Tibial nerve (tissue), 4 donors: ENCODE measurements at regions not wholly inside any gene's neighbourhood (a gene's known extent, or its start where the extent isn't known, plus 50 kb on each side); places are given as distances from the start of the nearest gene placed in this dataset.

Source experiments
- DNase-seq, 2 donors: peaks; one replicate each; pipeline ENCODE4 v3.0.0-alpha.2; 2019; ENCODE audit warnings: low spot score in 2 of 2
- H3K27ac ChIP-seq, 4 donors: fragments of 200-600 bp; sonication (generic) in 3 of 4; one replicate each; pipeline ENCODE4 v1.5.1; 2017 to 2019; ENCODE audit warnings: mild to moderate bottlenecking in 1 of 4
- H3K27me3 ChIP-seq, 2 donors: fragments of 200-600 bp; sonication (generic) in 1 of 2; one replicate each; pipeline versions ENCODE4 v1.5.1 to v1.6.0; 2017 to 2019
- H3K36me3 ChIP-seq, 3 donors: fragments of 200-600 bp; sonication (generic); one replicate each; pipeline ENCODE4 v1.5.1; 2018 to 2019
- H3K4me1 ChIP-seq, 4 donors: fragments of 200-600 bp; sonication (generic) in 3 of 4; one replicate each; pipeline ENCODE4 v1.5.1; 2017 to 2019
- H3K4me3 ChIP-seq, 4 donors: fragments of 200-600 bp; sonication (generic) in 3 of 4; one replicate each; pipeline ENCODE4 v1.5.1; 2017 to 2019; ENCODE audit warnings: mild to moderate bottlenecking in 1 of 4, moderate library complexity in 1 of 4
- H3K9me3 ChIP-seq, 4 donors: fragments of 200-600 bp; sonication (generic) in 3 of 4; one replicate each; pipeline ENCODE4 v1.5.1; 2017 to 2019
- CTCF ChIP-seq, 5 experiments: fragments of 200-600 bp in 3 of 5; fragments of 450-650 bp in 2 of 5; sonication (generic) in 3 of 5; IDR thresholded peaks; one replicate each; pipeline ENCODE4 v1.5.1; 2016 to 2019; ENCODE audit warnings: antibody characterized with exemption in 5 of 5, mild to moderate bottlenecking in 3 of 5, moderate library complexity in 2 of 5
- EP300 ChIP-seq, 2 donors: sonication (generic); formaldehyde crosslinking; IDR thresholded peaks; one replicate each; pipeline ENCODE4 v1.6.1; 2017; ENCODE audit warnings: antibody characterized with exemption in 2 of 2, mild to moderate bottlenecking in 1 of 2
- POLR2A ChIP-seq, 2 donors: fragments of 450-650 bp; IDR thresholded peaks; one replicate each; pipeline ENCODE4 v1.6.1; 2017; ENCODE audit warnings: antibody characterized with exemption in 2 of 2, mild to moderate bottlenecking in 2 of 2, moderate library complexity in 2 of 2
- WGBS, 2 donors: methylation state at CpG; one replicate each; pipeline ENCODE4 v1.1.5; 2018; 5-methylcytosine and 5-hydroxymethylcytosine counted together

- H3K27ac ChIP-seq = no peak overlapping the region
- DNase-seq = no peak
- H3K4me3 ChIP-seq = no peak overlapping the region
- H3K36me3 ChIP-seq = no peaks in the 10 kb centered on the region
- WGBS, 2 donors = 71 to 97% methylated on average over 1 of the region's 1 CpG
- H3K4me1 ChIP-seq = no peaks in the 10 kb centered on the region
- no peak for TF ChIP-seq POLR2A (IDR thresholded peaks at IDR 0.05)
- no peak for TF ChIP-seq EP300 (IDR thresholded peaks at IDR 0.05)
- no peak for TF ChIP-seq CTCF (IDR thresholded peaks at IDR 0.05)
- no peaks in the 10 kb centered on the region for H3K9me3 ChIP-seq
- no peaks in the 10 kb centered on the region for H3K27me3 ChIP-seq
These were observed 191.6 kb upstream of the CNTN5 start for GRCh38 chr11:98828986-98829708.

GRCh38 chr11:98829971-98830370, 190.8 kb upstream of the CNTN5 start:
- WGBS, 2 donors = 40 to 55% methylated on average over 2 of the region's 2 CpGs
- H3K9me3 ChIP-seq = no peaks in the 10 kb centered on the region
- no peak overlapping the region for H3K4me3 ChIP-seq
- no peaks in the 10 kb centered on the region for H3K36me3 ChIP-seq
- H3K27ac ChIP-seq = no peak overlapping the region
- DNase-seq = no peak
- no peaks in the 10 kb centered on the region for H3K27me3 ChIP-seq
- H3K4me1 ChIP-seq = no peaks in the 10 kb centered on the region
- TF ChIP-seq EP300 (IDR thresholded peaks at IDR 0.05) (no peak), CTCF (IDR thresholded peaks at IDR 0.05) (no peak), POLR2A (IDR thresholded peaks at IDR 0.05) (no peak)

GRCh38 chr11:98834776-98835175, 186.0 kb upstream of the CNTN5 start:
- Histone ChIP-seq H3K9me3 (peaks cover 0 to 3% (median 0%) of the 10 kb centered on the region in 4 donors), H3K4me1 (no peaks in the 10 kb centered on the region), H3K27ac (no peak overlapping the region), H3K27me3 (no peaks in the 10 kb centered on the region), H3K36me3 (no peaks in the 10 kb centered on the region), H3K4me3 (no peak overlapping the region)
- WGBS, 2 donors = 87 to 89% methylated on average over 4 of the region's 4 CpGs
- DNase-seq = no peak
- no peak for TF ChIP-seq EP300 (IDR thresholded peaks at IDR 0.05)

DNA sequence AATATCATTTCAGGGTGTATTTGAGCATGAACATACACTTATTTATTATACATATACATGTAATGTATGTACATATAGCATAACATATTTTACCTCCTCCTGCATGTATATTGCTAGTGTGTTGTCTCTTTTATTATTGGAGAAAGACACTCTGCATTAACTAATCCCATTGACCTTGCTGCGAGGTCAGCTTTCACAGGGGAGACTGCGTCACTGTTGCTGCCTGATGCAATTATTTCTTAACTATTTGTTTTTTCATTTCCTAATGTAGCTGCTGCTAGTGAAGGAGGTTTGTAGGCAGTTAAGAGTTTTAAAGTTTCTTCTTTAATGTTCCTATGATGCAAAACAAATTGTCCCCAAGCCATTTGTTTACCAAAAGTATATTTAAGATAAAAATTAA, 185.4 kb upstream of the CNTN5 start:
- DNase-seq = no peak
- TF ChIP-seq POLR2A (IDR thresholded peaks at IDR 0.05) (no peak), CTCF (IDR thresholded peaks at IDR 0.05) (no peak), EP300 (IDR thresholded peaks at IDR 0.05) (no peak)
- Histone ChIP-seq H3K27ac (no peak overlapping the region), H3K27me3 (no peaks in the 10 kb centered on the region), H3K9me3 (peaks cover 0 to 3% (median 0%) of the 10 kb centered on the region in 4 donors), H3K4me3 (no peak overlapping the region), H3K4me1 (no peaks in the 10 kb centered on the region), H3K36me3 (no peaks in the 10 kb centered on the region)
- 39% methylated on average over 2 of the region's 2 CpGs for WGBS, 2 donors

DNA sequence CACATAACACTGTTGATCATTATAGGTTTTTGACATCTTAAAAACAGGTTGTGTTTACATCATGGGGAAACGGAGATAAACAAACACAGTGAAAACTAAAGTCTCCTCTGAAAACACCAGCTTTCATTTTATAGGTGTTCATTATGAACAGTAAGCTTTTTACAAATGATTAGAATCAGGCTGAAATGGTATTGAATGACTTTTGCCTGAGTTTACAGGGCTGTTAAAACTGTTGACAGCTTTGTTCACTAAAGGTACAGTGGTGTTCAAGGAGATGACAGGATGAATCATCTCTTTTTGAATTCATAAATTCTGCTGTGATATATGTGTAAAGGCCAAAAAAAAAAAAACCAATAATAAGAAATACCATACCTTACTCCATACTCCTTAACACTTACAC, 184.6 kb upstream of the CNTN5 start:
- TF ChIP-seq EP300 (IDR thresholded peaks at IDR 0.05) (no peak), CTCF (IDR thresholded peaks at IDR 0.05) (no peak), POLR2A (IDR thresholded peaks at IDR 0.05) (no peak)
- Histone ChIP-seq H3K27me3 (no peaks in the 10 kb centered on the region), H3K36me3 (no peaks in the 10 kb centered on the region), H3K27ac (no peak overlapping the region), H3K9me3 (peaks cover 0 to 3% (median 0%) of the 10 kb centered on the region in 4 donors), H3K4me3 (no peak overlapping the region), H3K4me1 (no peaks in the 10 kb centered on the region)
- WGBS, 2 donors = 68 to 77% methylated on average over 1 of the region's 1 CpG
- no peak for DNase-seq
